ENCODE measurements at regions not wholly inside any gene's neighbourhood (a gene's known extent, or its start where the extent isn't known, plus 50 kb on each side); places are given as distances from the start of the nearest gene placed in this dataset.

- H3K9me3 ChIP-seq (ENCODE audit: insufficient read depth, low read depth, low read length) = no peaks in the 10 kb centered on the region
These were observed 252.4 kb upstream of the CCNH start for GRCh38 chr5:87665166-87665565.

GRCh38 chr5:87661784-87662566, 249.2 kb upstream of the CCNH start:
- H3K36me3 ChIP-seq (ENCODE audit: insufficient read depth, low read depth, low read length) = no peaks in the 10 kb centered on the region

More at GRCh38 chr5:87665166-87665565, 252.4 kb upstream of the CCNH start:
- H3K4me1 ChIP-seq (ENCODE audit: insufficient read depth, low read length) = no peaks in the 10 kb centered on the region
- H3K27me3 ChIP-seq (ENCODE audit: insufficient read depth, low read length) = no peaks in the 10 kb centered on the region
- H3K36me3 ChIP-seq (ENCODE audit: insufficient read depth, low read depth, low read length) = no peaks in the 10 kb centered on the region
- H3K9ac ChIP-seq (ENCODE audit: low read depth, low read length) = no peak overlapping the region
- H3K4me3 ChIP-seq (ENCODE audit: low read length) = no peak overlapping the region
- no peak overlapping the region for H3K27ac ChIP-seq (ENCODE audit: low read length)

GRCh38 chr5:87653242-87653641, 240.5 kb upstream of the CCNH start:
- Histone ChIP-seq H3K4me1 (ENCODE audit: insufficient read depth, low read length) (no peaks in the 10 kb centered on the region), H3K27ac (ENCODE audit: low read length) (no peak overlapping the region), H3K36me3 (ENCODE audit: insufficient read depth, low read depth, low read length) (no peaks in the 10 kb centered on the region), H3K9me3 (ENCODE audit: insufficient read depth, low read depth, low read length) (no peaks in the 10 kb centered on the region), H3K27me3 (ENCODE audit: insufficient read depth, low read length) (no peaks in the 10 kb centered on the region), H3K4me3 (ENCODE audit: low read length) (no peak overlapping the region), H3K9ac (ENCODE audit: low read depth, low read length) (no peak overlapping the region)

More at GRCh38 chr5:87661784-87662566, 249.2 kb upstream of the CCNH start:
- no peak overlapping the region for H3K9ac ChIP-seq (ENCODE audit: low read depth, low read length)
- H3K9me3 ChIP-seq (ENCODE audit: insufficient read depth, low read depth, low read length) = no peaks in the 10 kb centered on the region
- H3K27me3 ChIP-seq (ENCODE audit: insufficient read depth, low read length) = no peaks in the 10 kb centered on the region
- no peak overlapping the region for H3K4me3 ChIP-seq (ENCODE audit: low read length)
- H3K27ac ChIP-seq (ENCODE audit: low read length) = no peak overlapping the region
- no peaks in the 10 kb centered on the region for H3K4me1 ChIP-seq (ENCODE audit: insufficient read depth, low read length)

GRCh38 chr5:87650284-87650683, 237.6 kb upstream of the CCNH start:
- Histone ChIP-seq H3K36me3 (ENCODE audit: insufficient read depth, low read depth, low read length) (no peaks in the 10 kb centered on the region), H3K27ac (ENCODE audit: low read length) (no peak overlapping the region), H3K9me3 (ENCODE audit: insufficient read depth, low read depth, low read length) (no peaks in the 10 kb centered on the region), H3K4me1 (ENCODE audit: insufficient read depth, low read length) (no peaks in the 10 kb centered on the region; the same call in 1 of the 2 replicates), H3K9ac (ENCODE audit: low read depth, low read length) (no peak overlapping the region), H3K4me3 (ENCODE audit: low read length) (no peak overlapping the region), H3K27me3 (ENCODE audit: insufficient read depth, low read length) (no peaks in the 10 kb centered on the region)

GRCh38 chr5:87649455-87649854, 236.7 kb upstream of the CCNH start:
- Histone ChIP-seq H3K27ac (ENCODE audit: low read length) (no peak overlapping the region), H3K36me3 (ENCODE audit: insufficient read depth, low read depth, low read length) (no peaks in the 10 kb centered on the region), H3K4me3 (ENCODE audit: low read length) (no peak overlapping the region), H3K9ac (ENCODE audit: low read depth, low read length) (no peak overlapping the region), H3K4me1 (ENCODE audit: insufficient read depth, low read length) (no peaks in the 10 kb centered on the region; the same call in 1 of the 2 replicates), H3K9me3 (ENCODE audit: insufficient read depth, low read depth, low read length) (no peaks in the 10 kb centered on the region), H3K27me3 (ENCODE audit: insufficient read depth, low read length) (no peaks in the 10 kb centered on the region)

GRCh38 chr5:87645224-87645623, 232.5 kb upstream of the CCNH start:
- H3K27ac ChIP-seq (ENCODE audit: low read length) = no peak overlapping the region
- no peak overlapping the region for H3K4me3 ChIP-seq (ENCODE audit: low read length)
- H3K4me1 ChIP-seq (ENCODE audit: insufficient read depth, low read length) = no peaks in the 10 kb centered on the region; the same call in 1 of the 2 replicates
- H3K36me3 ChIP-seq (ENCODE audit: insufficient read depth, low read depth, low read length) = no peaks in the 10 kb centered on the region
- H3K9me3 ChIP-seq (ENCODE audit: insufficient read depth, low read depth, low read length) = no peaks in the 10 kb centered on the region
- no peak overlapping the region for H3K9ac ChIP-seq (ENCODE audit: low read depth, low read length)
- H3K27me3 ChIP-seq (ENCODE audit: insufficient read depth, low read length) = no peaks in the 10 kb centered on the region

- H3K9ac ChIP-seq (ENCODE audit: low read depth, low read length) = no peak overlapping the region
- H3K36me3 ChIP-seq (ENCODE audit: insufficient read depth, low read depth, low read length) = no peaks in the 10 kb centered on the region
- H3K27ac ChIP-seq (ENCODE audit: low read length) = no peak overlapping the region
- H3K9me3 ChIP-seq (ENCODE audit: insufficient read depth, low read depth, low read length) = no peaks in the 10 kb centered on the region
- no peak overlapping the region for H3K4me3 ChIP-seq (ENCODE audit: low read length)
- no peaks in the 10 kb centered on the region for H3K27me3 ChIP-seq (ENCODE audit: insufficient read depth, low read length)
- no peaks in the 10 kb centered on the region; the same call in 1 of the 2 replicates for H3K4me1 ChIP-seq (ENCODE audit: insufficient read depth, low read length)
These were observed 228.2 kb upstream of the CCNH start for GRCh38 chr5:87640902-87641301.

- H3K36me3 ChIP-seq (ENCODE audit: insufficient read depth, low read depth, low read length) = no peaks in the 10 kb centered on the region
These were observed 214.6 kb upstream of the CCNH start for GRCh38 chr5:87627363-87627762.

GRCh38 chr5:87608385-87608784, 195.7 kb upstream of the CCNH start:
- no peak overlapping the region for H3K9ac ChIP-seq (ENCODE audit: low read depth, low read length)
- H3K36me3 ChIP-seq (ENCODE audit: insufficient read depth, low read depth, low read length) = no peaks in the 10 kb centered on the region
- no peaks in the 10 kb centered on the region for H3K27me3 ChIP-seq (ENCODE audit: insufficient read depth, low read length)
- H3K9me3 ChIP-seq (ENCODE audit: insufficient read depth, low read depth, low read length) = no peaks in the 10 kb centered on the region
- H3K4me3 ChIP-seq (ENCODE audit: low read length) = no peak overlapping the region
- no peaks in the 10 kb centered on the region for H3K4me1 ChIP-seq (ENCODE audit: insufficient read depth, low read length)
- no peak overlapping the region for H3K27ac ChIP-seq (ENCODE audit: low read length)

More at GRCh38 chr5:87627363-87627762, 214.6 kb upstream of the CCNH start:
- Histone ChIP-seq H3K4me3 (ENCODE audit: low read length) (no peak overlapping the region), H3K9ac (ENCODE audit: low read depth, low read length) (no peak overlapping the region), H3K4me1 (ENCODE audit: insufficient read depth, low read length) (no peaks in the 10 kb centered on the region), H3K9me3 (ENCODE audit: insufficient read depth, low read depth, low read length) (no peaks in the 10 kb centered on the region), H3K27ac (ENCODE audit: low read length) (no peak overlapping the region), H3K27me3 (ENCODE audit: insufficient read depth, low read length) (no peaks in the 10 kb centered on the region)

- Histone ChIP-seq H3K9ac (ENCODE audit: low read depth, low read length) (no peak overlapping the region), H3K4me3 (ENCODE audit: low read length) (no peak overlapping the region), H3K27ac (ENCODE audit: low read length) (no peak overlapping the region), H3K36me3 (ENCODE audit: insufficient read depth, low read depth, low read length) (no peaks in the 10 kb centered on the region), H3K4me1 (ENCODE audit: insufficient read depth, low read length) (no peaks in the 10 kb centered on the region), H3K9me3 (ENCODE audit: insufficient read depth, low read depth, low read length) (no peaks in the 10 kb centered on the region), H3K27me3 (ENCODE audit: insufficient read depth, low read length) (no peaks in the 10 kb centered on the region)
These were observed 192.9 kb upstream of the CCNH start for GRCh38 chr5:87605663-87606062.

GRCh38 chr5:87599778-87600177, 187.0 kb upstream of the CCNH start:
- peaks cover 6% of the 10 kb centered on the region for H3K9me3 ChIP-seq (ENCODE audit: insufficient read depth, low read depth, low read length)
- H3K27ac ChIP-seq (ENCODE audit: low read length) = no peak overlapping the region
- no peaks in the 10 kb centered on the region for H3K36me3 ChIP-seq (ENCODE audit: insufficient read depth, low read depth, low read length)
- no peak overlapping the region for H3K9ac ChIP-seq (ENCODE audit: low read depth, low read length)
- no peak overlapping the region for H3K4me3 ChIP-seq (ENCODE audit: low read length)
- H3K27me3 ChIP-seq (ENCODE audit: insufficient read depth, low read length) = no peaks in the 10 kb centered on the region
- H3K4me1 ChIP-seq (ENCODE audit: insufficient read depth, low read length) = no peaks in the 10 kb centered on the region

- H3K27me3 ChIP-seq (ENCODE audit: insufficient read depth, low read length) = no peaks in the 10 kb centered on the region
- H3K9me3 ChIP-seq (ENCODE audit: insufficient read depth, low read depth, low read length) = peaks cover 6% of the 10 kb centered on the region
- no peaks in the 10 kb centered on the region for H3K4me1 ChIP-seq (ENCODE audit: insufficient read depth, low read length)
- H3K4me3 ChIP-seq (ENCODE audit: low read length) = no peak overlapping the region
- H3K27ac ChIP-seq (ENCODE audit: low read length) = no peak overlapping the region
- no peak overlapping the region for H3K9ac ChIP-seq (ENCODE audit: low read depth, low read length)
- no peaks in the 10 kb centered on the region for H3K36me3 ChIP-seq (ENCODE audit: insufficient read depth, low read depth, low read length)
These were observed 185.7 kb upstream of the CCNH start for GRCh38 chr5:87598460-87598859.

Measured in iPS-20b (cell line).